ENCODE measurements at regions not wholly inside any gene's neighbourhood (a gene's known extent, or its start where the extent isn't known, plus 50 kb on each side); places are given as distances from the start of the nearest gene placed in this dataset.

DNA sequence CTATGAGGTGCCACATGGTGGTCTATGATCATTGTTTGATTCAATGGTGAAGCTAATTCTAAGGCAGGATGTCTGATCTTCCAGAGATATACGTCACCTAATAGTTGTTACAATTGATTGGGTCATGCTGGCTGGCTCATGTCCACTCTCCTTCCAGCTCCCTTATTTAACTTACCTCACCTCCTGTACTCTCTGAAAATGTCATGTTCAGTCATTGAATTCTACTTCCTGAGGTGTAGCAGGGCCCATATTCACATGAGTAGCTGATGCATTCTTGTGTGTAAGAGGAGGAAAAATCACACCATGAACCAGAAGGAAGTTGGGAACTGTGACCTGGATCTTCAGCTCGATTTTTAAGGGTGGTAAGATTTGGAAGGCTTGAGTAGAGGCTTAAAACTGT is 795.8 kb downstream of the QKI start:
- intact Hi-C loops (cut with micrococcal nuclease; ENCODE audit: unreplicated experiment) = no loop called here
- TF ChIP-seq CREB1 (IDR thresholded peaks at IDR 0.05) (0 out of 2 replicates have a peak, but pooled peaks have one; percentile 32), CREB1 (CRISPR knock-in tag; IDR thresholded peaks at IDR 0.05) (no peak), ZNF850 (CRISPR knock-in tag; conservative IDR thresholded peaks at IDR 0.05) (no peak), ZNF367 (CRISPR knock-in tag; IDR thresholded peaks at IDR 0.05; ENCODE audit: borderline replicate concordance) (no peak)
- Histone ChIP-seq H2AFZ (ENCODE audit: low read length) (no peak overlapping the region), H3K27ac (ENCODE audit: extremely low read length, insufficient read depth, low read length) (no peak overlapping the region), H3K9me3 (ENCODE audit: low read length) (peaks cover 70% of the 10 kb centered on the region), H3K27me3 (ENCODE audit: control insufficient read depth in 1 of 2, insufficient read depth in 2 of 2, low read length in 2 of 2) (no peaks in the 10 kb centered on the region), H3K9ac (ENCODE audit: insufficient read depth, low read depth, low read length) (no peak overlapping the region), H3K4me1 (ENCODE audit: insufficient read depth, low read length) (no peaks in the 10 kb centered on the region), H4K20me1 (ENCODE audit: insufficient read depth, low read length) (no peaks in the 10 kb centered on the region), H3K4me3 (replicated peaks in 1 of 3; ENCODE audit: insufficient read depth in 1 of 3, low read depth in 2 of 3, low read length in 3 of 3) (no peak overlapping the region), H3K79me2 (ENCODE audit: insufficient read depth, low read length) (no peaks in the 10 kb centered on the region), H3K4me2 (ENCODE audit: low read depth, low read length) (no peak overlapping the region), H3K36me3 (replicated peaks in 1 of 2; ENCODE audit: control insufficient read depth in 1 of 2, insufficient read depth in 2 of 2, low read length in 2 of 2) (no peaks in the 10 kb centered on the region)
- FAIRE-seq (no peak), DNase-seq (ENCODE audit: low spot score) (no peak), ATAC-seq (no peak)
- ChIA-PET POLR2A (no interaction called here), CTCF (ENCODE audit: low intra/inter-chr PET ratio, low total read pairs) (no interaction called here)
- in situ Hi-C loops (cut with HindIII; ENCODE audit: extremely low pct_ligation_motif_present, low pct_unique_long_range_greater_than_20kb) = no loop called here
- WGBS (ENCODE audit: low lambda C conversion rate) = 1% methylated on average over 2 of the region's 2 CpGs
- no TSS peak for BruUV-seq (replicated peaks)

- Histone ChIP-seq H3K4me3 (replicated peaks in 1 of 3; ENCODE audit: insufficient read depth in 1 of 3, low read depth in 2 of 3, low read length in 3 of 3) (no peak overlapping the region), H3K36me3 (replicated peaks in 1 of 2; ENCODE audit: control insufficient read depth in 1 of 2, insufficient read depth in 2 of 2, low read length in 2 of 2) (no peaks in the 10 kb centered on the region), H3K79me2 (ENCODE audit: insufficient read depth, low read length) (no peaks in the 10 kb centered on the region), H3K9ac (ENCODE audit: insufficient read depth, low read depth, low read length) (no peak overlapping the region), H2AFZ (ENCODE audit: low read length) (no peak overlapping the region), H3K4me1 (ENCODE audit: insufficient read depth, low read length) (no peaks in the 10 kb centered on the region), H3K27me3 (ENCODE audit: control insufficient read depth in 1 of 2, insufficient read depth in 2 of 2, low read length in 2 of 2) (no peaks in the 10 kb centered on the region), H3K9me3 (ENCODE audit: low read length) (peaks cover 88% of the 10 kb centered on the region), H3K27ac (ENCODE audit: extremely low read length, insufficient read depth, low read length) (no peak overlapping the region), H3K4me2 (ENCODE audit: low read depth, low read length) (no peak overlapping the region), H4K20me1 (ENCODE audit: insufficient read depth, low read length) (no peaks in the 10 kb centered on the region)
- intact Hi-C loops (cut with micrococcal nuclease; ENCODE audit: unreplicated experiment) = no loop called here
- TF ChIP-seq ZNF256 (CRISPR knock-in tag; conservative IDR thresholded peaks at IDR 0.05) (no peak), TARDBP (CRISPR knock-in tag; IDR thresholded peaks at IDR 0.05) (no peak), ZKSCAN8 (CRISPR knock-in tag; IDR thresholded peaks at IDR 0.05; ENCODE audit: borderline replicate concordance) (no peak), ZFP36 (IDR thresholded peaks at IDR 0.05; ENCODE audit: borderline replicate concordance, low read depth, low read length, partially characterized antibody) (no peak), RARA (CRISPR knock-in tag; IDR thresholded peaks at IDR 0.05) (no peak), FOXP1 (IDR thresholded peaks at IDR 0.05) (no peak), FOXP1 (CRISPR knock-in tag; IDR thresholded peaks at IDR 0.05) (no peak), MLXIP (CRISPR knock-in tag; IDR thresholded peaks at IDR 0.05; ENCODE audit: borderline replicate concordance) (no peak), SSRP1 (CRISPR knock-in tag; IDR thresholded peaks at IDR 0.05) (no peak), ZNF816 (CRISPR knock-in tag; IDR thresholded peaks at IDR 0.05; ENCODE audit: borderline replicate concordance) (no peak), CBX2 (IDR thresholded peaks at IDR 0.05; ENCODE audit: low read depth, low read length) (no peak), CBX2 (CRISPR knock-in tag; IDR thresholded peaks at IDR 0.05; ENCODE audit: low read depth) (no peak), SALL2 (CRISPR knock-in tag; IDR thresholded peaks at IDR 0.05) (no peak), ZNF251 (CRISPR knock-in tag; IDR thresholded peaks at IDR 0.05) (no peak), ZKSCAN1 (IDR thresholded peaks at IDR 0.05; ENCODE audit: low read length) (no peak), PCBP2 (optimal IDR thresholded peaks at IDR 0.05; ENCODE audit: low read depth, low read length, poor library complexity, severe bottlenecking) (no peak)
- FAIRE-seq = no peak
- in situ Hi-C loops (cut with HindIII; ENCODE audit: extremely low pct_ligation_motif_present, low pct_unique_long_range_greater_than_20kb) = no loop called here
- WGBS (ENCODE audit: low lambda C conversion rate) = 7% methylated on average over 8 of the region's 8 CpGs
- ChIA-PET CTCF (ENCODE audit: low intra/inter-chr PET ratio, low total read pairs) (no interaction called here), POLR2A (no interaction called here)
- no peak for DNase-seq (ENCODE audit: low spot score)
- no TSS peak for BruUV-seq (replicated peaks)
- no peak for ATAC-seq
Observed at GRCh38 chr6:164208371-164208770, 793.9 kb downstream of the QKI start.

All from HepG2 (cell line).